Neural cell (in vitro differentiated cells): ENCODE measurements at regions not wholly inside any gene's neighbourhood (a gene's known extent, or its start where the extent isn't known, plus 50 kb on each side); places are given as distances from the start of the nearest gene placed in this dataset.
"Not testable (repeated sequence)": the region's sequence is repeated elsewhere in the genome, so short reads cannot be mapped to it uniquely, and the experiment has no call there.

Source experiments
- H2AFZ ChIP-seq: fragments of 200-600, 300-800 bp; sonication (generic), shearing (Covaris generic); 2 replicates; pipeline ENCODE4 v1.6.0; 2014; ENCODE audit warnings: low read depth, mild to moderate bottlenecking, antibody characterized with exemption, low read length, moderate library complexity
- H3F3A ChIP-seq: fragments of 200-600 bp; shearing (Covaris generic); 2 replicates; pipeline ENCODE4 v1.6.1; 2016; ENCODE audit warnings: mild to moderate bottlenecking, moderate library complexity, mixed read lengths, antibody characterized with exemption, low read length; ENCODE audit not compliant: insufficient read depth, poor library complexity, severe bottlenecking
- H3K27ac ChIP-seq: fragments of 200-600, 300-800 bp; sonication (generic), shearing (Covaris generic); 2 replicates; pipeline ENCODE4 v1.5.1; 2014; ENCODE audit warnings: mild to moderate bottlenecking, low read length, moderate library complexity
- H3K27me3 ChIP-seq: fragments of 300-800, 200-600 bp; sonication (generic), shearing (Covaris generic); 2 replicates; pipeline ENCODE4 v1.6.0; 2014; ENCODE audit warnings: mild to moderate bottlenecking, low read depth, low read length, moderate library complexity; ENCODE audit not compliant: insufficient read depth
- H3K36me3 ChIP-seq: fragments of 300-800, 200-600 bp; sonication (generic), shearing (Covaris generic); 2 replicates; pipeline ENCODE4 v1.5.1; 2014; ENCODE audit warnings: mild to moderate bottlenecking, antibody characterized with exemption, low read length, moderate library complexity; ENCODE audit not compliant: insufficient read depth
- H3K4me2 ChIP-seq: fragments of 300-800, 200-600 bp; sonication (generic), shearing (Covaris generic); 2 replicates; pipeline ENCODE4 v1.6.0; 2014; ENCODE audit warnings: mild to moderate bottlenecking, low read length
- H3K4me3 ChIP-seq: fragments of 300-800, 200-600 bp; sonication (generic), shearing (Covaris generic); 2 replicates; pipeline ENCODE4 v1.5.1; 2014; ENCODE audit warnings: mild to moderate bottlenecking, low read length, moderate library complexity
- H3K79me2 ChIP-seq: fragments of 200-600 bp; shearing (Covaris generic); replicated peaks from 2 replicates; pipeline ENCODE4 v1.6.0; 2014; ENCODE audit warnings: mild to moderate bottlenecking, low read length, moderate library complexity; ENCODE audit not compliant: insufficient read depth
- H3K9ac ChIP-seq: fragments of 300-800, 200-600 bp; sonication (generic), shearing (Covaris generic); 2 replicates; pipeline ENCODE4 v1.6.1; 2016; ENCODE audit warnings: mild to moderate bottlenecking, low read length, mixed read lengths
- H3K9me2 ChIP-seq: fragments of 200-600 bp; shearing (Covaris generic); 2 replicates; pipeline ENCODE4 v1.6.1; 2016; ENCODE audit warnings: mild to moderate bottlenecking, low read length, mixed read lengths; ENCODE audit not compliant: insufficient read depth
- H3K9me3 ChIP-seq: fragments of 200-600, 300-800 bp; sonication (generic), shearing (Covaris generic); 2 replicates; pipeline ENCODE4 v1.6.1; 2016; ENCODE audit warnings: mild to moderate bottlenecking, mixed run types, low read length, moderate library complexity, mixed read lengths
- H4K20me1 ChIP-seq: fragments of 200-600 bp; shearing (Covaris generic); 2 replicates; pipeline ENCODE4 v1.6.1; 2016; ENCODE audit warnings: mild to moderate bottlenecking, mixed run types; ENCODE audit not compliant: insufficient read depth
- CTCF ChIP-seq: fragments of 450-650 bp; IDR thresholded peaks from 2 replicates; pipeline ENCODE4 v1.5.1; 2014; ENCODE audit warnings: antibody characterized with exemption, mild to moderate bottlenecking, moderate library complexity; ENCODE audit not compliant: poor library complexity, severe bottlenecking
- EP300 ChIP-seq: fragments of 450-650 bp; conservative IDR thresholded peaks from 2 replicates; pipeline ENCODE4 v1.6.1; 2014; ENCODE audit warnings: antibody characterized with exemption, mild to moderate bottlenecking, moderate library complexity; ENCODE audit not compliant: poor library complexity, severe bottlenecking
- EZH2 ChIP-seq: fragments of 200-600, 300-800 bp; shearing (Covaris generic), sonication (generic); IDR thresholded peaks from 2 replicates; pipeline ENCODE4 v1.6.1; 2014; ENCODE audit warnings: antibody characterized with exemption, low read length, borderline replicate concordance, mild to moderate bottlenecking; ENCODE audit not compliant: insufficient read depth, poor library complexity, severe bottlenecking
- MXI1 ChIP-seq: fragments of 450-650 bp; conservative IDR thresholded peaks from 2 replicates; pipeline ENCODE4 v1.6.1; 2014; ENCODE audit warnings: antibody characterized with exemption, mild to moderate bottlenecking; ENCODE audit not compliant: poor library complexity, severe bottlenecking
- POLR2AphosphoS5 ChIP-seq: IDR thresholded peaks from 2 replicates; pipeline ENCODE4 v1.6.1; 2012
- RAD21 ChIP-seq: fragments of 450-650 bp; conservative IDR thresholded peaks from 2 replicates; pipeline ENCODE4 v1.6.1; 2014; ENCODE audit warnings: antibody characterized with exemption, mild to moderate bottlenecking, moderate library complexity
- REST ChIP-seq: IDR thresholded peaks from 2 replicates; pipeline ENCODE4 v1.6.1; 2012; ENCODE audit warnings: borderline replicate concordance
- SMC3 ChIP-seq: fragments of 450-650 bp; conservative IDR thresholded peaks from 2 replicates; pipeline ENCODE4 v1.6.1; 2014; ENCODE audit warnings: antibody characterized with exemption, mild to moderate bottlenecking, moderate library complexity; ENCODE audit not compliant: poor library complexity
- TAF1 ChIP-seq: IDR thresholded peaks from 2 replicates; pipeline ENCODE4 v1.6.1; 2012; ENCODE audit warnings: low read depth

- H3K27me3 ChIP-seq: no peaks in the 10 kb centered on the region
- H3K9me2 ChIP-seq: no peaks in the 10 kb centered on the region
- H2AFZ ChIP-seq: no peak overlapping the region
- no peak overlapping the region for H3K9ac ChIP-seq
- H3K9me3 ChIP-seq: no peaks in the 10 kb centered on the region
- H4K20me1 ChIP-seq: no peaks in the 10 kb centered on the region
- no peaks in the 10 kb centered on the region for H3K79me2 ChIP-seq
- no peak overlapping the region for H3K4me3 ChIP-seq
- TF ChIP-seq RAD21 (no peak), CTCF (no peak), EZH2 (no peak), TAF1 (no peak), SMC3 (no peak), MXI1 (no peak), POLR2AphosphoS5 (no peak), REST (no peak), EP300 (no peak)
- H3F3A ChIP-seq: no peaks in the 10 kb centered on the region
- H3K27ac ChIP-seq: no peak overlapping the region
- no peaks in the 10 kb centered on the region for H3K36me3 ChIP-seq
- H3K4me2 ChIP-seq: no peak overlapping the region
Measured at GRCh38 chr7:36064676-36065075, 88.4 kb upstream of the EEPD1 start.

GRCh38 chr7:36065563-36066342 lies 87.3 kb upstream of the EEPD1 start:
- not testable (repeated sequence) for H3K9me3 ChIP-seq, H3K79me2 ChIP-seq, H3K36me3 ChIP-seq, H3K27ac ChIP-seq, H3K27me3 ChIP-seq, H3K4me3 ChIP-seq, H4K20me1 ChIP-seq, H3K9ac ChIP-seq, H3K9me2 ChIP-seq, H3K4me2 ChIP-seq, H2AFZ ChIP-seq, H3F3A ChIP-seq

- H3K4me2 ChIP-seq: no peak overlapping the region
- H3K4me3 ChIP-seq: no peak overlapping the region
- no peaks in the 10 kb centered on the region for H3K79me2 ChIP-seq
- H3F3A ChIP-seq: no peaks in the 10 kb centered on the region
- TF ChIP-seq EZH2 (no peak), MXI1 (no peak), SMC3 (no peak), POLR2AphosphoS5 (no peak), TAF1 (no peak), RAD21 (no peak), REST (no peak), CTCF (no peak), EP300 (no peak)
- H3K36me3 ChIP-seq: no peaks in the 10 kb centered on the region
- no peaks in the 10 kb centered on the region for H3K27me3 ChIP-seq
- H3K9me3 ChIP-seq: no peaks in the 10 kb centered on the region
- H4K20me1 ChIP-seq: no peaks in the 10 kb centered on the region
- no peak overlapping the region for H3K27ac ChIP-seq
- no peak overlapping the region for H2AFZ ChIP-seq
- no peak overlapping the region for H3K9ac ChIP-seq
- no peaks in the 10 kb centered on the region for H3K9me2 ChIP-seq
Measured at GRCh38 chr7:36066343-36066664, 86.8 kb upstream of the EEPD1 start.
